A549 (cell line): ENCODE measurements at regions not wholly inside any gene's neighbourhood (a gene's known extent, or its start where the extent isn't known, plus 50 kb on each side); places are given as distances from the start of the nearest gene placed in this dataset.

Experiments
- ATAC-seq, 2 experiments: fragments of 200-7000 bp in 1 of 2; fragments of >200 bp in 1 of 2; cut with Nextera tagmentation in 1 of 2; cut with Tn5 transposase in 1 of 2; 3 replicates each; pipeline versions ENCODE4 v1.8.0 to v1.9.1; 2018 to 2020; ENCODE audit warnings: mild to moderate bottlenecking in 1 of 2, moderate library complexity in 1 of 2
- CTCF ChIA-PET: fragments of 300-600 bp; sonication (Branson Sonifier 250); formaldehyde crosslinking; extraction: SDS; loops from one replicate; lab custom pipeline; 2021; ENCODE audit warnings: antibody characterized with exemption, inconsistent platforms; lab: Yijun Ruan, JAX
- POLR2A ChIA-PET: fragments of 350-600 bp; formaldehyde crosslinking; extraction: SDS; loops from one replicate; lab custom pipeline; 2021; ENCODE audit warnings: antibody characterized with exemption, inconsistent platforms; lab: Yijun Ruan, JAX
- DNase-seq, 2 experiments: peaks; one replicate each; pipeline versions ENCODE4 v3.0.0 to v3.0.0-alpha.2; 2011 to 2016; ENCODE audit warnings: low read depth in 1 of 2, low spot score in 1 of 2
- FAIRE-seq: peaks from 2 replicates; lab custom pipeline; 2011; peaks lifted over from hg19 to GRCh38; lab: Jason Lieb, UNC
- H3K27ac ChIP-seq, 2 experiments: fragments of >200 bp; sonication (Bioruptor Twin); formaldehyde crosslinking; 3 replicates each; pipeline ENCODE4 v1.5.1; 2016 to 2017
- H3K4me1 ChIP-seq: fragments of >200 bp; sonication (Bioruptor Twin); formaldehyde crosslinking; 3 replicates; pipeline ENCODE4 v1.6.1; 2016
- H3K4me2 ChIP-seq: fragments of >200 bp; sonication (Bioruptor Twin); formaldehyde crosslinking; 3 replicates; pipeline ENCODE4 v1.6.1; 2016
- H3K4me3 ChIP-seq: fragments of >200 bp; sonication (Bioruptor Twin); formaldehyde crosslinking; 3 replicates; pipeline ENCODE4 v1.5.1; 2016
- H3K9me3 ChIP-seq: fragments of >200 bp; sonication (Bioruptor Twin); formaldehyde crosslinking; 3 replicates; pipeline ENCODE4 v1.6.1; 2016
- CEBPB ChIP-seq, 2 experiments: fragments of >200 bp in 1 of 2; sonication (Bioruptor Twin) in 1 of 2; formaldehyde crosslinking in 1 of 2; IDR thresholded peaks; 2 replicates each; pipeline ENCODE4 v1.6.1; 2012 to 2016
- CHD2 ChIP-seq: fragments of 150-350 bp; IDR thresholded peaks from 2 replicates; pipeline ENCODE4 v1.6.1; 2014; ENCODE audit warnings: low read length; ENCODE audit not compliant: partially characterized antibody
- CHD4 ChIP-seq: fragments of 200-600 bp; sonication (generic); IDR thresholded peaks from 2 replicates; pipeline ENCODE4 v1.6.1; 2016; ENCODE audit warnings: antibody characterized with exemption, mild to moderate bottlenecking, borderline replicate concordance
- E2F6 ChIP-seq: IDR thresholded peaks from 2 replicates; pipeline ENCODE4 v1.6.1; 2012; ENCODE audit warnings: low read depth, borderline replicate concordance
- EHMT2 ChIP-seq: fragments of 200-600 bp; sonication (generic); IDR thresholded peaks from 2 replicates; pipeline ENCODE4 v1.6.1; 2016; ENCODE audit warnings: antibody characterized with exemption, low read depth, mild to moderate bottlenecking, moderate library complexity
- HOXB13 ChIP-seq: fragments of 250-450 bp; sonication (Bioruptor Pico); IDR thresholded peaks from 2 replicates; pipeline ENCODE4 v1.5.0; 2020; ENCODE audit warnings: low read depth, mild to moderate bottlenecking, moderate library complexity
- JUN ChIP-seq, 2 experiments: fragments of >200 bp; sonication (Bioruptor Twin); formaldehyde crosslinking; IDR thresholded peaks; 2 replicates in 1 of 2; 3 replicates in 1 of 2; pipeline ENCODE4 v1.6.1; 2016 to 2017
- KDM1A ChIP-seq: fragments of 200-600 bp; sonication (generic); IDR thresholded peaks from 2 replicates; pipeline ENCODE4 v1.6.1; 2016; ENCODE audit warnings: low read depth, mild to moderate bottlenecking
- MAFK ChIP-seq: fragments of 450-650 bp; IDR thresholded peaks from 2 replicates; pipeline ENCODE4 v1.6.1; 2014; ENCODE audit not compliant: partially characterized antibody
- MAZ ChIP-seq: fragments of 150-350 bp; IDR thresholded peaks from 2 replicates; pipeline ENCODE4 v1.6.1; 2014; ENCODE audit warnings: antibody characterized with exemption, low read depth, low read length, borderline replicate concordance
- RARB ChIP-seq: fragments of 250-450 bp; sonication (Bioruptor Pico); IDR thresholded peaks from 2 replicates; pipeline ENCODE4 v1.8.0; 2021; ENCODE audit warnings: mild to moderate bottlenecking, moderate library complexity
- RNF2 ChIP-seq: fragments of 200-600 bp; sonication (generic); IDR thresholded peaks from 2 replicates; pipeline ENCODE4 v1.6.1; 2016; ENCODE audit warnings: low read depth, mild to moderate bottlenecking, antibody characterized with exemption, moderate library complexity, borderline replicate concordance
- SMC3 ChIP-seq: fragments of >200 bp; sonication (Bioruptor Twin); formaldehyde crosslinking; IDR thresholded peaks from 3 replicates; pipeline ENCODE4 v1.6.1; 2018; ENCODE audit warnings: inconsistent platforms
- SREBF2 ChIP-seq: fragments of 450-650 bp; IDR thresholded peaks from 2 replicates; pipeline ENCODE4 v1.6.1; 2014; ENCODE audit warnings: mild to moderate bottlenecking, moderate library complexity
- TFCP2L1 ChIP-seq: fragments of 250-450 bp; sonication (Bioruptor Pico); IDR thresholded peaks from 2 replicates; pipeline ENCODE4 v1.5.0; 2021; ENCODE audit warnings: mild to moderate bottlenecking
- ZNF302 ChIP-seq: fragments of 250-450 bp; sonication (Bioruptor Pico); IDR thresholded peaks from 2 replicates; pipeline ENCODE4 v1.9.0; 2021; ENCODE audit warnings: inconsistent platforms, mild to moderate bottlenecking, moderate library complexity
- WGBS: methylation state at CpG from one replicate; pipeline ENCODE4 v1.1.6; 2017; ENCODE audit errors: missing lambda C conversion rate; 5-methylcytosine and 5-hydroxymethylcytosine counted together
- TF ChIP-seq, protein P1 (sequence below): fragments of 200-600 bp; sonication (generic); IDR thresholded peaks from 2 replicates; pipeline ENCODE4 v1.6.1; 2016; ENCODE audit warnings: antibody characterized with exemption, mild to moderate bottlenecking, moderate library complexity
- TF ChIP-seq, protein P2 (sequence below): fragments of 150-350 bp; IDR thresholded peaks from 2 replicates; pipeline ENCODE4 v1.6.1; 2014; ENCODE audit warnings: low read depth, mild to moderate bottlenecking, low read length
- TF ChIP-seq, protein P3 (sequence below): fragments of >200 bp; sonication (Bioruptor Twin); formaldehyde crosslinking; IDR thresholded peaks from 2 replicates; pipeline ENCODE4 v1.6.1; 2016
- TF ChIP-seq, protein P4 (sequence below): IDR thresholded peaks from 2 replicates; pipeline ENCODE4 v1.6.1; 2012

DNA sequence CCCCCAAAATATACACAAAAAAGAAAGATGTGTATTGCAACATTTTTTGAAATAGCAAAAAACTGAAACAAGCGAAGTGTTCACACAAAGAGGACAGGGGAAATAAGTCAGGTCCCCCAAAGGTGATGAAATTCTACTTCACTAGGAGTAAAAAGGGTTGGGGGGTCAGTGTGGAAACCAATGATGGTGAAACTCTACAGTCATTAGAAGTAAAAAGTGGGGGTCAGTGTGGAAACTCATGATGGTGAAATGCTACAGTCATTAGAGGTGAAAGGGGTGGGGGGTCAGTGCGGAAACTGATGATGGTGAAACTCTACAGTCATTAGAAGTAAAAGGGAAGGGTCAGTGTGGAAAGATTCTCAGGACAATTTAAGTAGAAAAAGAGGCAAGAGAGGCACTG, 298.2 kb downstream of the EIPR1 start (continued):
- TF ChIP-seq, protein P1, sequence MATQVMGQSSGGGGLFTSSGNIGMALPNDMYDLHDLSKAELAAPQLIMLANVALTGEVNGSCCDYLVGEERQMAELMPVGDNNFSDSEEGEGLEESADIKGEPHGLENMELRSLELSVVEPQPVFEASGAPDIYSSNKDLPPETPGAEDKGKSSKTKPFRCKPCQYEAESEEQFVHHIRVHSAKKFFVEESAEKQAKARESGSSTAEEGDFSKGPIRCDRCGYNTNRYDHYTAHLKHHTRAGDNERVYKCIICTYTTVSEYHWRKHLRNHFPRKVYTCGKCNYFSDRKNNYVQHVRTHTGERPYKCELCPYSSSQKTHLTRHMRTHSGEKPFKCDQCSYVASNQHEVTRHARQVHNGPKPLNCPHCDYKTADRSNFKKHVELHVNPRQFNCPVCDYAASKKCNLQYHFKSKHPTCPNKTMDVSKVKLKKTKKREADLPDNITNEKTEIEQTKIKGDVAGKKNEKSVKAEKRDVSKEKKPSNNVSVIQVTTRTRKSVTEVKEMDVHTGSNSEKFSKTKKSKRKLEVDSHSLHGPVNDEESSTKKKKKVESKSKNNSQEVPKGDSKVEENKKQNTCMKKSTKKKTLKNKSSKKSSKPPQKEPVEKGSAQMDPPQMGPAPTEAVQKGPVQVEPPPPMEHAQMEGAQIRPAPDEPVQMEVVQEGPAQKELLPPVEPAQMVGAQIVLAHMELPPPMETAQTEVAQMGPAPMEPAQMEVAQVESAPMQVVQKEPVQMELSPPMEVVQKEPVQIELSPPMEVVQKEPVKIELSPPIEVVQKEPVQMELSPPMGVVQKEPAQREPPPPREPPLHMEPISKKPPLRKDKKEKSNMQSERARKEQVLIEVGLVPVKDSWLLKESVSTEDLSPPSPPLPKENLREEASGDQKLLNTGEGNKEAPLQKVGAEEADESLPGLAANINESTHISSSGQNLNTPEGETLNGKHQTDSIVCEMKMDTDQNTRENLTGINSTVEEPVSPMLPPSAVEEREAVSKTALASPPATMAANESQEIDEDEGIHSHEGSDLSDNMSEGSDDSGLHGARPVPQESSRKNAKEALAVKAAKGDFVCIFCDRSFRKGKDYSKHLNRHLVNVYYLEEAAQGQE: no peak
- no peak for TF ChIP-seq KDM1A
- no peak for TF ChIP-seq MAFK
- no peak for TF ChIP-seq ZNF302 (CRISPR knock-in tag)
- TF ChIP-seq CHD4: no peak
- TF ChIP-seq MAZ: no peak

GRCh38 chr2:3078684-3079083, 298.9 kb downstream of the EIPR1 start:
- no peak for FAIRE-seq
- H3K4me1 ChIP-seq: no peaks in the 10 kb centered on the region
- H3K27ac ChIP-seq: no peak overlapping the region
- POLR2A ChIA-PET: no interaction called here
- peak in 1 of 2 experiments; percentile 42 for DNase-seq
- no peak overlapping the region for H3K4me3 ChIP-seq
- H3K9me3 ChIP-seq: no peaks in the 10 kb centered on the region
- ATAC-seq: peak; percentile 55 to 77; a peak in 4 of 6 replicates
- H3K4me2 ChIP-seq: no peak overlapping the region
- 53% methylated on average over 4 of the region's 4 CpGs for whole genome bisulfite sequencing
- TF ChIP-seq, protein P2, sequence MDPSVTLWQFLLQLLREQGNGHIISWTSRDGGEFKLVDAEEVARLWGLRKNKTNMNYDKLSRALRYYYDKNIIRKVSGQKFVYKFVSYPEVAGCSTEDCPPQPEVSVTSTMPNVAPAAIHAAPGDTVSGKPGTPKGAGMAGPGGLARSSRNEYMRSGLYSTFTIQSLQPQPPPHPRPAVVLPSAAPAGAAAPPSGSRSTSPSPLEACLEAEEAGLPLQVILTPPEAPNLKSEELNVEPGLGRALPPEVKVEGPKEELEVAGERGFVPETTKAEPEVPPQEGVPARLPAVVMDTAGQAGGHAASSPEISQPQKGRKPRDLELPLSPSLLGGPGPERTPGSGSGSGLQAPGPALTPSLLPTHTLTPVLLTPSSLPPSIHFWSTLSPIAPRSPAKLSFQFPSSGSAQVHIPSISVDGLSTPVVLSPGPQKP: no peak
- TF ChIP-seq JUN (IDR thresholded peaks at IDR 0.05): no peak
- TF ChIP-seq RNF2: no peak
- no peak for TF ChIP-seq RARB (CRISPR knock-in tag)
- TF ChIP-seq, protein P1: no peak
- TF ChIP-seq SREBF2: no peak
- TF ChIP-seq, protein P3, sequence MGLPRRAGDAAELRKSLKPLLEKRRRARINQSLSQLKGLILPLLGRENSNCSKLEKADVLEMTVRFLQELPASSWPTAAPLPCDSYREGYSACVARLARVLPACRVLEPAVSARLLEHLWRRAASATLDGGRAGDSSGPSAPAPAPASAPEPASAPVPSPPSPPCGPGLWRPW: no peak
- no peak for TF ChIP-seq CEBPB (IDR thresholded peaks at IDR 0.05)
- no peak for TF ChIP-seq EHMT2
- TF ChIP-seq HOXB13 (CRISPR knock-in tag): no peak
- TF ChIP-seq TFCP2L1 (CRISPR knock-in tag): no peak
- no peak for TF ChIP-seq E2F6
- TF ChIP-seq CHD2: no peak
- TF ChIP-seq, protein P4, sequence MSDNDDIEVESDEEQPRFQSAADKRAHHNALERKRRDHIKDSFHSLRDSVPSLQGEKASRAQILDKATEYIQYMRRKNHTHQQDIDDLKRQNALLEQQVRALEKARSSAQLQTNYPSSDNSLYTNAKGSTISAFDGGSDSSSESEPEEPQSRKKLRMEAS: no peak
- no peak for TF ChIP-seq SMC3
- no peak for TF ChIP-seq KDM1A
- TF ChIP-seq, all 56 proteins: peak for 0
- CTCF ChIA-PET: no interaction called here
